Suprapubic skin (tissue), 4 donors: ENCODE measurements at regions not wholly inside any gene's neighbourhood (a gene's known extent, or its start where the extent isn't known, plus 50 kb on each side); places are given as distances from the start of the nearest gene placed in this dataset.

Experiments used
- CTCF ChIP-seq, 2 donors: fragments of 200-600 bp in 1 of 2; fragments of 450-650 bp in 1 of 2; sonication (generic) in 1 of 2; IDR thresholded peaks; one replicate each; pipeline ENCODE4 v1.5.1; 2016 to 2019; ENCODE audit warnings: antibody characterized with exemption in 2 of 2, mild to moderate bottlenecking in 1 of 2, moderate library complexity in 1 of 2
- EP300 ChIP-seq: sonication (generic); formaldehyde crosslinking; IDR thresholded peaks from one replicate; pipeline ENCODE4 v1.6.1; 2017; ENCODE audit warnings: antibody characterized with exemption
- POLR2A ChIP-seq, 2 donors: fragments of 450-650 bp; IDR thresholded peaks; one replicate each; pipeline ENCODE4 v1.6.1; 2017; ENCODE audit warnings: antibody characterized with exemption in 2 of 2, mild to moderate bottlenecking in 2 of 2, moderate library complexity in 2 of 2
- POLR2AphosphoS5 ChIP-seq, 3 donors: sonication (generic); formaldehyde crosslinking; IDR thresholded peaks; one replicate each; pipeline ENCODE4 v1.6.1; 2017; ENCODE audit warnings: antibody characterized with exemption in 3 of 3

GRCh38 chr11:70872299-70872698 lies 380.1 kb downstream of the SHANK2 start:
- no peak for TF ChIP-seq POLR2AphosphoS5 (IDR thresholded peaks at IDR 0.05)
- no peak for TF ChIP-seq CTCF (IDR thresholded peaks at IDR 0.05)
- no peak for TF ChIP-seq EP300
- no peak for TF ChIP-seq POLR2A (IDR thresholded peaks at IDR 0.05)
